GM12892 (cell line): ENCODE measurements at regions not wholly inside any gene's neighbourhood (a gene's known extent, or its start where the extent isn't known, plus 50 kb on each side); places are given as distances from the start of the nearest gene placed in this dataset.

Source experiments
- POLR2A ChIP-seq: IDR thresholded peaks from 2 replicates; pipeline ENCODE4 v1.6.1; 2011; ENCODE audit warnings: low read depth, low read length, control low read depth
- POLR2AphosphoS5 ChIP-seq: IDR thresholded peaks from 2 replicates; pipeline ENCODE4 v1.6.1; 2011; ENCODE audit warnings: low read depth, low read length, control low read depth

DNA sequence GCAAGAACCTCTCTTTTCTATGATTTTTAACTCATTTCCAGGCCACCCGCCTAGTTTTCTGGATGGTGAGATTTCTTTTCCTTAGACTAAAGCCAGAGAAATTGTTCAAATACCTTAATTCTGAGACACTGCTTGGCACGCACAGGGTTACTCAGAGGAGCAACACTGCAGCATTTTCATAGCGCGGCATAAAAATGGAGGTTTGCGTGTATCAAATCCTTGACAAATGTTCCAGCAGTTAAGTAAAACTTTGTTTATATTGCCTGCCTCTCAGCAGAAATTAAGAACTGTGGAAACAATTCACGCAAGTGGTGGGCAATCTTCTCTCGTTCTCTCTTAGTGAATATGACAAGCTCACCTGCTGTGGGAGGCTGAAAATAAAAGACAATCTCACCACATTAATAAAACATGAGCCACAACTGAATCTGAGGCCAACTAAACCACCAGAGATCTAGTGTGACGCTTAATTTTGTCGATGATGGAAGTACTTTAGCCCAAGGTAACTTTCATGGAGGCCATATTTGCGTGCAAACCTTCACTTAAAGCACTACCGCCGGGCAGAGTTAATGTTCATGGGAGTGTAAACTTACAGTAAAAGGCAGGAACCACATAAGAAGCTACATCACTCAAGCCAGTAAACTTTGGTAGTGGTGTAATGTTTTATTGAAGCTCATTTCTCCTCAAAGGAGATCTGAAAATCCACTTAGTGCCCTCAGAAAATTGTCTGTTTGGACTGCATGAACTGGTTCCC, 894.8 kb upstream of the EPHA5 start:
- TF ChIP-seq POLR2A (no peak), POLR2AphosphoS5 (no peak)
